Central memory CD8-positive, alpha-beta T cell (primary cell): ENCODE measurements at regions not wholly inside any gene's neighbourhood (a gene's known extent, or its start where the extent isn't known, plus 50 kb on each side); places are given as distances from the start of the nearest gene placed in this dataset.

ENCODE experiments used
- ATAC-seq: fragments of 150-1000 bp; cut with Tn5 transposase; replicated peaks from 2 replicates; pipeline ENCODE4 v1.10.0; 2022; ENCODE audit warnings: mild to moderate bottlenecking, moderate FRiP score, moderate number of reproducible peaks; ENCODE audit not compliant: poor library complexity, severe bottlenecking; ENCODE audit errors: extremely low read depth
- DNase-seq, 2 donors: peaks; one replicate each; pipeline ENCODE4 v3.0.0; 2021; ENCODE audit warnings: low spot score in 2 of 2
- H3K27ac Mint-ChIP-seq: one replicate; pipeline ENCODE4 v1.8.0; 2022; ENCODE audit warnings: low read depth, mild to moderate bottlenecking, moderate library complexity, mixed read lengths
- H3K27me3 Mint-ChIP-seq: one replicate; pipeline ENCODE4 v1.8.0; 2022; ENCODE audit warnings: mixed read lengths
- H3K36me3 Mint-ChIP-seq: one replicate; pipeline ENCODE4 v1.8.0; 2022; ENCODE audit warnings: mild to moderate bottlenecking, moderate library complexity, mixed read lengths; ENCODE audit not compliant: insufficient read depth
- H3K4me1 Mint-ChIP-seq: one replicate; pipeline ENCODE4 v1.8.0; 2022; ENCODE audit warnings: mixed read lengths
- H3K4me3 Mint-ChIP-seq: one replicate; pipeline ENCODE4 v1.8.0; 2022; ENCODE audit warnings: mild to moderate bottlenecking, moderate library complexity, mixed read lengths
- H3K9me3 Mint-ChIP-seq: one replicate; pipeline ENCODE4 v1.8.0; 2022; ENCODE audit warnings: mixed read lengths

DNA sequence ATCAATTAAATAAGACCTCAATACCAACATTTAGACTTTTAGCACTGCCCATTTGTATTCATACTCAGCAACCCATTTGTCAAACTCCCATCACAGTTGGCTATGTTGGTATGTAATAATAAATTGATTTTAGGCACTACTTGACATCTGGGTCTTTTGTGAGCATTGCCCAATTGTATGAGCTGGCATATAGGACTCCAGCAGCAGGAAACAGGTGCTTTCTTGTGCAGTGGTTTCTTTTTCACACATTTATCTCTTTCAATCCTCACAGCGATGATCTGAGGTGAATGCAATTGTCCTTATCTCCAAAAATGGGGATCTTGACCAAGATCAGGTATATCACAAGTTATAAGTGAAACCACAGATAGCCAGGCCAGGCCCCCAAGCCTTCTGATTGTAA lies 96.9 kb upstream of the OXGR1 start:
- Mint-ChIP-seq H3K9me3 (peaks cover 9% of the 10 kb centered on the region), H3K27me3 (no peaks in the 10 kb centered on the region), H3K36me3 (no peaks in the 10 kb centered on the region), H3K4me3 (no peak overlapping the region), H3K27ac (no peak overlapping the region), H3K4me1 (no peaks in the 10 kb centered on the region)
- no peak for DNase-seq
- no peak for ATAC-seq

GRCh38 chr13:97100821-97101220 lies 106.5 kb upstream of the OXGR1 start:
- no peak for ATAC-seq
- no peak overlapping the region for H3K4me3 Mint-ChIP-seq
- DNase-seq = no peak
- H3K9me3 Mint-ChIP-seq = no peaks in the 10 kb centered on the region
- no peaks in the 10 kb centered on the region for H3K36me3 Mint-ChIP-seq
- no peaks in the 10 kb centered on the region for H3K4me1 Mint-ChIP-seq
- peaks cover 26% of the 10 kb centered on the region for H3K27me3 Mint-ChIP-seq
- H3K27ac Mint-ChIP-seq = no peak overlapping the region

DNA sequence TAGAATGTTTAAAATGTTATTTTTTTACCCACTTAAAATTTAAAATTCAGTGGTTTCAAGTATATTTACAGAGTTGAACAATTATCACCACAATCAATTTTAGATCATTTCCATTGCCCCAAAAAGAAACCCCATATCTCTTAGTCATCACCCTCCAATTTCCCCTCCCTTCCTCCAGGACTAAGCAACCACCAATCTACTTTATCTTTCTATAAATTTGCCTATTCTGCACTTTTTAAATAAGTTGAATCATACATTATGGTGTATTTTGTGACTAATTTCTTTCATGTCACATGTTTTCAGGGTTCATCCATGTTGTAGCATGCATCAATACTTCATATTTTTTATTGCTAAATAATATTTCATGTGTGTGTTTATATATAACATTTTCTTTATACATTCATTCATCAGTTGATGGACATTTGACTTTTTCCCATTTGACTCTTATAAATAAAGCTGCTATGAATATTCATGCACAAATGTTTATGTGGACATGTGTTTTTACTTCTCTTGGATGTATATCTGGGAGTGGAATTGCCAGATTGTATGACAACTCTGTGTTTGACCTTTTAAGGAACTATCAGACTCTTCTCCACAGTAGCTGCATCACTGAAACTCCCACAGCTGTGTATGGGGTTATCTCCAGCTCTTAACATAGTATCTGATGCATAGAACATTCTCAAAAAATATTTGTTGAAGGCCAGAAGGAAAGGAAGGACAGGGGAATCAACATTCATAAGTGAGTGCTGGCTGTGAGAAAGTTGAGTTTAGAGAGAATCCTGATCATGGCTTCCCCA lies 107.8 kb upstream of the OXGR1 start:
- Mint-ChIP-seq H3K4me3 (no peak overlapping the region), H3K9me3 (no peaks in the 10 kb centered on the region), H3K27ac (no peak overlapping the region), H3K27me3 (peaks cover 26% of the 10 kb centered on the region), H3K4me1 (no peaks in the 10 kb centered on the region), H3K36me3 (no peaks in the 10 kb centered on the region)
- ATAC-seq = no peak
- no peak for DNase-seq

GRCh38 chr13:97106323-97106722 lies 112.0 kb upstream of the OXGR1 start:
- no peak overlapping the region for H3K27ac Mint-ChIP-seq
- ATAC-seq (no peak), DNase-seq (no peak)
- H3K4me3 Mint-ChIP-seq = no peak overlapping the region
- peaks cover 3% of the 10 kb centered on the region for H3K36me3 Mint-ChIP-seq
- peaks cover 16% of the 10 kb centered on the region for H3K27me3 Mint-ChIP-seq
- peaks cover 6% of the 10 kb centered on the region for H3K4me1 Mint-ChIP-seq
- H3K9me3 Mint-ChIP-seq = no peaks in the 10 kb centered on the region

- no peak for DNase-seq
- ATAC-seq = no peak
- H3K27me3 Mint-ChIP-seq = peaks cover 7% of the 10 kb centered on the region
- H3K27ac Mint-ChIP-seq = no peak overlapping the region
- no peak overlapping the region for H3K4me3 Mint-ChIP-seq
- H3K9me3 Mint-ChIP-seq = no peaks in the 10 kb centered on the region
- H3K36me3 Mint-ChIP-seq = peaks cover 3% of the 10 kb centered on the region
- H3K4me1 Mint-ChIP-seq = peaks cover 6% of the 10 kb centered on the region
These were observed 113.7 kb upstream of the OXGR1 start for GRCh38 chr13:97107815-97108529.

GRCh38 chr13:97108530-97108900 lies 113.6 kb upstream of the MBNL2 start:
- peaks cover 3% of the 10 kb centered on the region for H3K36me3 Mint-ChIP-seq
- ATAC-seq = no peak
- H3K27ac Mint-ChIP-seq = no peak overlapping the region
- H3K9me3 Mint-ChIP-seq = no peaks in the 10 kb centered on the region
- H3K4me1 Mint-ChIP-seq = peaks cover 10% of the 10 kb centered on the region
- peaks cover 7% of the 10 kb centered on the region for H3K27me3 Mint-ChIP-seq
- no peak for DNase-seq
- no peak overlapping the region for H3K4me3 Mint-ChIP-seq

GRCh38 chr13:97109256-97109655 lies 112.9 kb upstream of the MBNL2 start:
- no peak for ATAC-seq
- no peaks in the 10 kb centered on the region for H3K9me3 Mint-ChIP-seq
- H3K4me3 Mint-ChIP-seq = no peak overlapping the region
- H3K27ac Mint-ChIP-seq = no peak overlapping the region
- peaks cover under 1% of the 10 kb centered on the region for H3K27me3 Mint-ChIP-seq
- peaks cover 15% of the 10 kb centered on the region for H3K4me1 Mint-ChIP-seq
- H3K36me3 Mint-ChIP-seq = peaks cover 3% of the 10 kb centered on the region
- no peak for DNase-seq

- Mint-ChIP-seq H3K27me3 (no peaks in the 10 kb centered on the region), H3K4me3 (peak overlapping the region; percentile 35), H3K27ac (no peak overlapping the region), H3K36me3 (peaks cover 3% of the 10 kb centered on the region), H3K9me3 (no peaks in the 10 kb centered on the region), H3K4me1 (peaks cover 15% of the 10 kb centered on the region)
- peak; percentile 66 to 77 for DNase-seq
- ATAC-seq = peak; percentile 80
These were observed 112.2 kb upstream of the MBNL2 start for GRCh38 chr13:97109841-97110492.

DNA sequence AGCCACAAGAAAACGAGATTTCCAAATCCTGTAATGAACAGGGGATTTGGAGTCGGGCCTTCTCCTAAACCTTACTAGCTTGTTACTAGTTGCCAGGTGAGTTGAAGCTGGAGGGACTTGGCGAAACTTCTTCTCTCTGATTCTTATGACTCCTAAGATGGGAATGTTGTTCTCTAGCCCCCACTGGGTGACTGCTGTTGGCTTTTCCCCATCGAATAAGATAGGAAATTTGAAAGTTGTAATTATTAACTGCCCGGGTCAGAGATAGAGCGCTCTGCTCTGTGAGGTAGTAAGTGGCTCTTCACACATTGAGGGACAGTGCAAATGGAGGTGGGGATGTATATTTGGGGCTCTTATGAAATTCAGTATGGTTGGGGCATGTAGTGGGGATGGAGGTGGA lies 111.2 kb upstream of the MBNL2 start:
- Mint-ChIP-seq H3K27ac (no peak overlapping the region), H3K4me3 (no peak overlapping the region), H3K27me3 (no peaks in the 10 kb centered on the region), H3K9me3 (no peaks in the 10 kb centered on the region), H3K4me1 (peaks cover 15% of the 10 kb centered on the region), H3K36me3 (peaks cover 3% of the 10 kb centered on the region)
- ATAC-seq (no peak), DNase-seq (no peak)

DNA sequence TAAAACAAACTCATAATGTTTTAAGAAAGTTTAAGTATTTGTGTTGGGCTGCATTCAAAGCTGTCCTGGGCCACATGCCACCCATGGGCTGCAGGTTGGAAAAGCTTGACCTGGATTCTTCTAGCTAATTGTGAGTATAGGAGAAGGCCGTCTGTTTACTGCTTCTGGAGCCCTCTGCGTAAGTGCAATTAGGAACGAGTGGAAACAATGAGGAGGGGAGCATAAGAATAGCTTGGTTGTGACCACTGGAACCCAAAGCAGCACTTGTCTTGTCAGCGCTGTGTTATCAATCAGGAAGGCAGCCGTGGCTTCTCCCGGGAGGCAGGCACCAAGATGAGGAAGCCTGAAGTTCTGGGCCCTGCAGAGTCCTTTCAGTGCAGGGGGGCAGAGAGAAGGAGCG lies 110.4 kb upstream of the MBNL2 start:
- no peak for DNase-seq
- ATAC-seq = no peak
- Mint-ChIP-seq H3K27ac (no peak overlapping the region), H3K9me3 (no peaks in the 10 kb centered on the region), H3K4me3 (no peak overlapping the region), H3K27me3 (no peaks in the 10 kb centered on the region), H3K4me1 (peaks cover 15% of the 10 kb centered on the region), H3K36me3 (peaks cover 3% of the 10 kb centered on the region)

DNA sequence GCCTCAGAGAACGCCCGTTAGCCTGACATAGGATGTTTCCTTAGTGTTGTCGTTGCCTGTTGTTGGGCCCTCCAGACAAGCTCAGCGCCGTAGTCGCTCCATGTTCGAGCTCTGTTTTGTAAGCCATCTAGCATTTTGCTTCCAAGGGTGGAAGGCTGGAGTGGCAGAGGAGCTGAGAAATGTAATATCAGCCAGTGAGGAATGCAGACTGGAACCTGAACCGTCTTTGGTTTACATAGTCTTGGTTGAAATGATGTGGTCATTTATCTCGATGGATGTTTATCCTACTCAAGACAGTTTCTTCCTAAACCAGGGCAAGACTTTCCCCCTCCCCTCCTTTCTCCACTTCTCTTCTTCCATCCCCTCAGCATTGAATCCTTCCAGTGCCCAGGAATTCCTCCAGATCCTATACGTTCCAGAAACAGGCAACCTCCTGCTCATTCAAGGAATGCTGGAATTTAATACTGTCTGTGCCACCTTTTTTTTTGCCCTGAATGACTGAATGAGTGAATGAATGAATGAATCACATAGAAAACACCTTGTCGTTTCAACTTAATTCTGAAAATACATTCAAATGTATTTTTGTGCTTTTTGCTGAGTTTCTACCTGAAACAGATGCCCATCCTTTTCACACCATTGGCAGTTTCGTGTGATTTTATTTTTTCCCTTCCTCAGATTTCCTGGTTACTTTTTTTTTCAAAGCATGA lies 109.5 kb upstream of the MBNL2 start:
- Mint-ChIP-seq H3K9me3 (no peaks in the 10 kb centered on the region), H3K27ac (no peak overlapping the region), H3K36me3 (peaks cover 3% of the 10 kb centered on the region), H3K27me3 (no peaks in the 10 kb centered on the region), H3K4me1 (peaks cover 15% of the 10 kb centered on the region), H3K4me3 (no peak overlapping the region)
- no peak for ATAC-seq
- DNase-seq = no peak

DNA sequence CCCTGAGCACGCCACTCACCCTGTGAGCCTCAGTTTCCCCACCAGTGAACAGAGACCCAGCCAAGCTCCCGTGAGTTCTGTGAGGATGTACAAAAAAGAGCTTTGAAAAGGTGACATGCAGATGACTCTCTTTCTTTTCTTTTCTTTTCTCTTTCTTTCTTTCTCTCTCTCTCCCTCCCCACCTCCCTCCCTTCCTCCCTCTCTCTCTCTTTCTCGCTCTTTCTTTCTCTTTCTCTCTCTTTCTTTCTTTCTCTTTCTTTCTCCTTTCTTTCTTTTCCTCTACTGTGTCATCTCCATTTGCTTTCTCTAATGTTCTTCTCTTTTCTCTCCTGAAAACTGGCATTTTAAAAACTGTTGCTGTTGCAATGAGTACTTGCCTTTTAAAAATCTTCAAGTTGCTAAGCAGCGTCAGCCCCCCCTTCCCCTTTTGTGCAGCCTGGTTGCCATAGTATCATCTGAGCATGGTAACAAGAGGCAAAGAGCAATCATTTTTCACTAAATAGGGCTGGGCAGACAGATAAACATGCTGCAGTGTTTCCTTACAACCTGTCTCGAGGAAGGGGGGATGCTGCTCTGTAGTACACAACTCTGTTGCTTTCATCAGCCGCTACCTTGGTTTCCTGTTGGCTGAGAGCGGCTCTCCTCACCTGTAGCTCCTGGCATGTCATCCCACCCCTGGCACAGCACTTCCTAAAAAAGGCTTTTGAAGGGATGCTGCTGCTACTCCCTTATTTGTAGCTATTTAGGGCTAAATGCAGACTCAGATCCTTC lies 108.7 kb upstream of the MBNL2 start:
- H3K27me3 Mint-ChIP-seq = peaks cover 8% of the 10 kb centered on the region
- peaks cover 15% of the 10 kb centered on the region for H3K4me1 Mint-ChIP-seq
- DNase-seq (no peak), ATAC-seq (no peak)
- H3K27ac Mint-ChIP-seq = no peak overlapping the region
- H3K36me3 Mint-ChIP-seq = peaks cover 3% of the 10 kb centered on the region
- H3K4me3 Mint-ChIP-seq = no peak overlapping the region
- H3K9me3 Mint-ChIP-seq = no peaks in the 10 kb centered on the region
